ENCODE measurements at regions not wholly inside any gene's neighbourhood (a gene's known extent, or its start where the extent isn't known, plus 50 kb on each side); places are given as distances from the start of the nearest gene placed in this dataset.
"Not testable (repeated sequence)": the region's sequence is repeated elsewhere in the genome, so short reads cannot be mapped to it uniquely, and the experiment has no call there.

DNA sequence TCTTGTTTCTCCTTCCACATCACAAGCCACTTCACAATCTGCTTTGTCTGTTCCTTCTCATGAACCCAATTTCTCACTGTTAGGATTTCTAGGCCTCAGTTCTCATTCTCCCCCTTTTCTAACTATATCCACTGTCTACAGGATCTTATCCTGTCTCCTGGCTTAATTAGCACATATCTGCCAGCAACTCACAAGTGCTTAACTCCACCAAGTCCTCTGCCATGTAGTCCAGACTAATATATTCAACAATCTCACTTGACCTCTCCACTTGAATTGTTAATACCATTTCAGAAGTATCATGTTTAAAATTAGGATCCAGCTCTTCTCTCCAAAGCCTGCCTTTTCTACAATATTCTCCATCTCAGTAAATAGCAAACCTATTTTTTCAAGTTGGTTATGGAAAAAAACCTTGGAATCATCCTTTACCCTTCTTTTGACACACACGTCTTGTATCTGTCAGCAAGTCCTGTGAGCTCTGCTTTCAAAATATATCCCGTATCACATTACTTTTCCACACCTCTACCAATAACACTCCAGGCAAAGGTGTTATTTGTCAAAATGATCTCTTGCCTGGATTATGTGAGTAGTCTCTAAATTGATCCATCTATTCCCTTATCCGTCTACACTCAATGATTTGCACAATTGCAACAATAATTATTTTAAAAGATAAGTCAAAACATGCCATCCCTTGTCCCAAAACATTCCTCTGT, 127.2 kb upstream of the SLIT2 start:
- DNase-seq (ENCODE audit: low spot score) = no peak

DNA sequence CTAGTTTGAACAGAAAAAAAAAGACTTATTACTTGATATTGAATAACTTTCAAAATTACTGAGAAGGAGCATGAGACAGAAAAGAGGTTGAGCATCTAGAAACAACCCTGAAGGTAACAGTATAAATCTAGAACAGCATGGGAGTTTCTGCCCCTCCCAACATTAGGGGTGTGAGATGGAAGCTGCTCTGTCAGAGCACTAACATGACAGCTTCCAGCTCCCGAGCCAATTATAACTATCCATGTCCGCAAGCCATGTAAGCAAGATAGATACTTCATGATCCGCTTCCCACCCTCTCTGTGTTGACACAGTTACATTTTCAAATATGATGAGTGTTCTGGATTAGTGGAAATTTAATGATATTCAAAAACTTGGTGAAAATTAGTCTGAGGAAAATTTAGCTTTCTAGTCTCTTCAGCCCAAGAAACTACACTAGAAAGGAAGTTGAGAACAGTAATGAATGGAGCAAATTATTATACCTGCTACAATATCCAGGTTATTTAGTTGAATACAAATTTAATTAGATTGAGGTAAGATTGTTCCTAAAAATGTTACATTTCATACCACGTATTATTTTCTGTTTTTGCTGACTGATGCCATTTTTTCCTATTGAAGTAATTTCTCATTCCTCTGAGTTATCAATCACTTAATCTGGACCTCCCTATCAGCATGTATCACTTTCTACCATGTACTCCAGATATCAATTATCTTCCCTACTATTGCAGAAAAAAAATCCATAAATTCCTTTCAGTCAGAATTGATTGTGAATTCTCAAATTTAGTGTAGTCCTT, 129.3 kb upstream of the SLIT2 start:
- DNase-seq (ENCODE audit: low spot score) = no peak

- DNase-seq (ENCODE audit: low spot score) = no peak
These were observed 132.6 kb upstream of the SLIT2 start for GRCh38 chr4:20119141-20119540.

DNA sequence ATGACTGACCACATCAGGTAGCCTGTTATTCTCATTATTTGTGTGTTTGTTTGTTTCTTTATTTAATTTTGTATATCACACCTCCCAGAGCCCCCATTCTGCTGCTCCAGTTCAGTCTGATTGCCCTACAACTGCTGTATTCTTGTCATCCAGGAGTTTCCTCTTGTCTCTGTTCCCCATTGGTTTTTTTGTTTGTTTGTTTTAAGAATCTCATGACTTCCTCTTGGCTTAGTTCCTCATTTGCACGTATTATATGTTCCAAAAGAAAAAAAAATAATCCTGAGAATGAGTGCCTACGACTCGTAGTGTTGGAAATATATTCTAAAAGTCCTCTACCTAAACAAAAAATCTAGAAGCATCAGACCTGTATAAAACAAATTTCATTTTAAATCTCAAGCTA, 142.3 kb upstream of the SLIT2 start:
- DNase-seq (ENCODE audit: low spot score) = no peak

GRCh38 chr4:20106921-20107320, 144.8 kb upstream of the SLIT2 start:
- no peak for DNase-seq (ENCODE audit: low spot score)

- no peak for DNase-seq (ENCODE audit: low spot score)
These were observed 149.9 kb upstream of the SLIT2 start for GRCh38 chr4:20101831-20102230.

DNA sequence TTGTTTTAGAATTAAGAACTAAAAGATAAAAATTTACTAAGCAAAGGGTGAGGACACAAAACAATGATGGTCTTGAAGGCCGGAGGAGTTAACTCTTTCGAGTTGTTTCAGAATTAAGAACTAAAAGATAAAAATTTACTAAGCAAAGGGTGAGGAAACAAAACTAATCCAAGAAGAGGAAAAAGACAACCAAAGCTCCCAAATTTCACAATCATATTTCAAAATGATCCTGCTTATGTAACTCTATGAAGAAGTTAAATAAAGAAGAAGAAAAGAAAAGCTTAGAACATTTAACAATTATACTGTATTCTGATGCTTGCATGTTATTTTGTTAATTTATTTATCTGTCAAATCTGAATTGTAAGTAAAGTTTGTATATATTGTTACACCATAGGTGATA, 154.8 kb upstream of the SLIT2 start:
- no peak for DNase-seq (ENCODE audit: low spot score)

DNA sequence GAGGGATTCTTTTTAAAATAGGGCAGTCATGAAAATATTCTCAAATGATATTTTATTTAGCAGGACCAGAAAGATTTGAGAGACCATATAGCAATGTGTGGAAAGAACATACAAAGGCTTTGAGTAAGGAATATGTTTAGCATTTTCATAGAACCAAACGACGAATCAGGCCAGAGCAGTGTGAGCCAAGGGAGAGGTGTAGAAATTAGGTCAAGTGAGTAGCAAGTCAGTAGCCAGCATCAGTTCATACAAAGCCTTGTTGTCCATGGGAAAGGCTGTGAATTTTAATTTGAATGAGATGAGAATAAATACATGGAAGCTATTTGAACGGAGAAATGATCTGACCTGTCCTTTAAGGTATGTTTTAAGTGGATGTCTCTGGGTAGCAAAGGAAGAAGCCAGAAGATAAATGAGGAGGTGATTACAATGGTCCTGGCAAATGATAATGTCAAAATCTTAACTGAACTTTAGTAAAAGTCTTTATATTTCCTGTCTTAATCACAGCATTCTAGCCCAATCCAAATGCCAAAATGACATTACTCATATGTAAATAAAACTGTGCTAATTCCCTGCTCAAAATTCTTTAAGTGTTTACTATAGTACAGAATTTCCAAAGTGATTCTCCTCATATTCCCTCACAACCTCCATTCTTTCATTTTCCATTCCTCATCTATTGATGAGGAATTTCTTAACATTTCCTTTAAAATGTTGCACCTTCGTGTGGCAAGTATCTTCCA, 155.7 kb upstream of the SLIT2 start:
- no peak for DNase-seq (ENCODE audit: low spot score)

DNA sequence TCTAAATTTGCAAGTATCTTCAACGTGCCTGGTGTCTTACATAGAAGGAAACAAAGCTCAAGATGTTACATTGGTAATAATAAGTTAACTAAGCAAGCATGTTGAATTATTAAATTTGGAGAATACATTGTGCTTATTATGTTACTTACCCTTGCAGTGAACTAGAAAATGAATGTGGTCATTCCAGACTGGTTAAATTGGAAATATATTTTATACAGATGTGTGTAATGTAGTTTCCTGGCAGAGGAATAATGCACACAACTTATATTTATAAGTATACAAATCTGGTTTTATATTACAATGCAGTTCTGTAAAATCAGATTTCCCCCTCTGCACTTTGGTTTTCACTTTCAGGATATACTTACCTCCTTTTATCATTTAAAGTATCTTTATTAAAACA, 159.9 kb upstream of the SLIT2 start:
- no peak for DNase-seq (ENCODE audit: low spot score)

GRCh38 chr4:20087522-20087911, 164.2 kb upstream of the SLIT2 start:
- no peak for DNase-seq (ENCODE audit: low spot score)

GRCh38 chr4:20086799-20087521, 164.7 kb upstream of the SLIT2 start:
- no peak for DNase-seq (ENCODE audit: low spot score)

GRCh38 chr4:20086067-20086798, 165.5 kb upstream of the SLIT2 start:
- DNase-seq (ENCODE audit: low spot score) = no peak

DNA sequence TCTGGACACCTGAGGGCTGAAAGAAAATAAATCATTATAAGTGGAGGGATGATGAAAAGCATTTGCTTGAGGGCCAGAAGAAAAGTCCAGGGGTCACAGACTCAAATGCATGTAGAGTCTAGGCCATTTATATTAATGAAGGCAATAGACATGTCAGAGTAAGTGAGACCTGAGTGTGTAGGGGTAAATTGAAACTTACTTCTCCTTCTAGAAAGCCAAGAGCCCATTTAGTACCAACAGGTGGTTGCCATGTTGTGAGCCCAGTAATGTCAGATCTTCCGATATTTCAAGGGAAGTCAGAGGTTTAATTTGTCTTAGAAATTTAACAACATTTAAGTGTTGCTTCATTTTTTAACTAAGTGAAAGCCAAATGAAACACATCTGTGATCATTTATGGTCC, 166.1 kb upstream of the SLIT2 start:
- DNase-seq (ENCODE audit: low spot score) = no peak

- DNase-seq (ENCODE audit: low spot score) = no peak
These were observed 166.5 kb upstream of the SLIT2 start for GRCh38 chr4:20085156-20085555.

- no peak for DNase-seq (ENCODE audit: low spot score)
These were observed 167.2 kb upstream of the SLIT2 start for GRCh38 chr4:20084488-20084887.

- DNase-seq (ENCODE audit: low spot score) = no peak
These were observed 173.1 kb upstream of the SLIT2 start for GRCh38 chr4:20078644-20079043.

- no peak for DNase-seq (ENCODE audit: low spot score)
These were observed 176.3 kb upstream of the SLIT2 start for GRCh38 chr4:20075248-20075871.

DNA sequence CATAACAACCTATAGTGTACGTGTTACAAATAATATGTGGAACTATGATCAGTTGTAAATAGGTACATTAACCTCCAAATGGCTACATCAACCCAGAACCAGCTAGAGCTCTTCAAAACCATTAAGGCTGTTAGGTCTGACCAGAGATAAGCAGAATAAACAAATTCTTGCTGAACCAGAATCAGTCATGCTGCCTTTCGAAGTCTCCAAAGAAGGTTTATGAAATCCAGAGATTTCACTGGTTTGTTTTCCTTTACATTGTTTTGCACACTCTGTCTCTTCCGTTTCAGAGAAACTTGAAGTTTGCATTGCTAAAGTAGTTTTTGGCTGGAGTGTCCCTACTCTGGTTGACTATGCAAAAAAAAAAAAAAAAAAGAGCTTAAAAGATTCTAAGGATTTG, 177.3 kb upstream of the SLIT2 start:
- no peak for DNase-seq (ENCODE audit: low spot score)

- DNase-seq (ENCODE audit: low spot score) = no peak
These were observed 185.8 kb upstream of the SLIT2 start for GRCh38 chr4:20065952-20066351.

GRCh38 chr4:20062857-20063256, 188.8 kb upstream of the SLIT2 start:
- DNase-seq (ENCODE audit: low spot score) = not testable (repeated sequence)

GRCh38 chr4:20062054-20062453, 189.7 kb upstream of the SLIT2 start:
- DNase-seq (ENCODE audit: low spot score) = no peak

All from CD4-positive, alpha-beta T cell treated with Interleukin-15 for 4 hours (primary cell).